Suprapubic skin (tissue), 4 donors: ENCODE measurements at regions not wholly inside any gene's neighbourhood (a gene's known extent, or its start where the extent isn't known, plus 50 kb on each side); places are given as distances from the start of the nearest gene placed in this dataset.

ENCODE experiments used
- DNase-seq, 2 donors: peaks; one replicate each; pipeline ENCODE4 v3.0.0-alpha.2; 2019; ENCODE audit warnings: low spot score in 2 of 2
- H3K27ac ChIP-seq: fragments of 200-600 bp; sonication (generic); one replicate; pipeline ENCODE4 v1.5.1; 2019
- H3K27me3 ChIP-seq: fragments of 200-600 bp; sonication (generic); one replicate; pipeline ENCODE4 v1.5.1; 2019
- H3K36me3 ChIP-seq: fragments of 200-600 bp; sonication (generic); one replicate; pipeline ENCODE4 v1.5.1; 2019
- H3K4me1 ChIP-seq: fragments of 200-600 bp; sonication (generic); one replicate; pipeline ENCODE4 v1.5.1; 2019
- H3K4me3 ChIP-seq: fragments of 200-600 bp; sonication (generic); one replicate; pipeline ENCODE4 v1.5.1; 2019; ENCODE audit warnings: mild to moderate bottlenecking
- H3K9me3 ChIP-seq: fragments of 200-600 bp; sonication (generic); one replicate; pipeline ENCODE4 v1.5.1; 2019
- CTCF ChIP-seq, 2 donors: fragments of 200-600 bp in 1 of 2; fragments of 450-650 bp in 1 of 2; sonication (generic) in 1 of 2; IDR thresholded peaks; one replicate each; pipeline ENCODE4 v1.5.1; 2016 to 2019; ENCODE audit warnings: antibody characterized with exemption in 2 of 2, mild to moderate bottlenecking in 1 of 2, moderate library complexity in 1 of 2
- EP300 ChIP-seq: sonication (generic); formaldehyde crosslinking; IDR thresholded peaks from one replicate; pipeline ENCODE4 v1.6.1; 2017; ENCODE audit warnings: antibody characterized with exemption
- POLR2A ChIP-seq, 2 donors: fragments of 450-650 bp; IDR thresholded peaks; one replicate each; pipeline ENCODE4 v1.6.1; 2017; ENCODE audit warnings: antibody characterized with exemption in 2 of 2, mild to moderate bottlenecking in 2 of 2, moderate library complexity in 2 of 2
- POLR2AphosphoS5 ChIP-seq, 3 donors: sonication (generic); formaldehyde crosslinking; IDR thresholded peaks; one replicate each; pipeline ENCODE4 v1.6.1; 2017; ENCODE audit warnings: antibody characterized with exemption in 3 of 3
- WGBS: methylation state at CpG from one replicate; pipeline ENCODE4 v1.1.5; 2018; 5-methylcytosine and 5-hydroxymethylcytosine counted together

- Histone ChIP-seq H3K4me1 (no peaks in the 10 kb centered on the region), H3K36me3 (no peaks in the 10 kb centered on the region), H3K4me3 (no peak overlapping the region), H3K27ac (no peak overlapping the region), H3K9me3 (no peaks in the 10 kb centered on the region), H3K27me3 (no peaks in the 10 kb centered on the region)
- WGBS: 82% methylated on average over 4 of the region's 4 CpGs
- TF ChIP-seq POLR2A (IDR thresholded peaks at IDR 0.05) (no peak), EP300 (no peak), POLR2AphosphoS5 (IDR thresholded peaks at IDR 0.05) (no peak)
- no peak for DNase-seq
Measured at GRCh38 chr16:13291591-13292333, 390.4 kb downstream of the SHISA9 start.

GRCh38 chr16:13296206-13296605, 394.8 kb downstream of the SHISA9 start:
- Histone ChIP-seq H3K27me3 (no peaks in the 10 kb centered on the region), H3K36me3 (no peaks in the 10 kb centered on the region), H3K27ac (no peak overlapping the region), H3K4me3 (no peak overlapping the region), H3K9me3 (no peaks in the 10 kb centered on the region), H3K4me1 (no peaks in the 10 kb centered on the region)
- TF ChIP-seq POLR2A (IDR thresholded peaks at IDR 0.05): no peak
- no peak for TF ChIP-seq EP300
- no peak for TF ChIP-seq POLR2AphosphoS5 (IDR thresholded peaks at IDR 0.05)
- TF ChIP-seq CTCF (IDR thresholded peaks at IDR 0.05): no peak
- no peak for DNase-seq
- WGBS: 88% methylated on average over 4 of the region's 4 CpGs

- no peaks in the 10 kb centered on the region for H3K36me3 ChIP-seq
- TF ChIP-seq EP300 (no peak), POLR2AphosphoS5 (IDR thresholded peaks at IDR 0.05) (no peak), CTCF (IDR thresholded peaks at IDR 0.05) (no peak), POLR2A (IDR thresholded peaks at IDR 0.05) (no peak)
- H3K27me3 ChIP-seq: no peaks in the 10 kb centered on the region
- WGBS: 50% methylated on average over 5 of the region's 5 CpGs
- no peak overlapping the region for H3K27ac ChIP-seq
- no peak overlapping the region for H3K4me3 ChIP-seq
- no peaks in the 10 kb centered on the region for H3K4me1 ChIP-seq
- no peak for DNase-seq
- H3K9me3 ChIP-seq: no peaks in the 10 kb centered on the region
Measured at GRCh38 chr16:13298666-13299065, 397.3 kb downstream of the SHISA9 start.

- Histone ChIP-seq H3K4me3 (no peak overlapping the region), H3K36me3 (no peaks in the 10 kb centered on the region), H3K27ac (no peak overlapping the region), H3K4me1 (no peaks in the 10 kb centered on the region), H3K27me3 (no peaks in the 10 kb centered on the region), H3K9me3 (no peaks in the 10 kb centered on the region)
- DNase-seq: no peak
- WGBS: 50% methylated on average over 9 of the region's 9 CpGs
- no peak for TF ChIP-seq POLR2A (IDR thresholded peaks at IDR 0.05)
- no peak for TF ChIP-seq CTCF (IDR thresholded peaks at IDR 0.05)
- no peak for TF ChIP-seq EP300
- no peak for TF ChIP-seq POLR2AphosphoS5 (IDR thresholded peaks at IDR 0.05)
Measured at GRCh38 chr16:13300066-13300840, 398.9 kb downstream of the SHISA9 start.

- TF ChIP-seq EP300: no peak
- no peak for TF ChIP-seq CTCF (IDR thresholded peaks at IDR 0.05)
- no peak for TF ChIP-seq POLR2A (IDR thresholded peaks at IDR 0.05)
- no peak for TF ChIP-seq POLR2AphosphoS5 (IDR thresholded peaks at IDR 0.05)
- H3K9me3 ChIP-seq: no peaks in the 10 kb centered on the region
- no peak overlapping the region for H3K4me3 ChIP-seq
- H3K4me1 ChIP-seq: no peaks in the 10 kb centered on the region
- WGBS: 78% methylated on average over 8 of the region's 8 CpGs
- H3K27me3 ChIP-seq: no peaks in the 10 kb centered on the region
- DNase-seq: no peak
- no peak overlapping the region for H3K27ac ChIP-seq
- H3K36me3 ChIP-seq: no peaks in the 10 kb centered on the region
Measured at GRCh38 chr16:13305019-13305755, 403.8 kb downstream of the SHISA9 start.
